Left ventricle myocardium inferior (tissue), 1 donor: ENCODE measurements at regions not wholly inside any gene's neighbourhood (a gene's known extent, or its start where the extent isn't known, plus 50 kb on each side); places are given as distances from the start of the nearest gene placed in this dataset.

Source experiments
- DNase-seq: peaks from one replicate; pipeline ENCODE4 v3.0.0-alpha.2; 2020
- H3K27ac ChIP-seq: fragments of 200-600 bp; replicated peaks from 2 replicates; pipeline ENCODE4 v1.8.0; 2021
- H3K27me3 ChIP-seq: fragments of 200-600 bp; 2 replicates; pipeline ENCODE4 v1.8.0; 2021; ENCODE audit warnings: low read depth
- H3K36me3 ChIP-seq: fragments of 200-600 bp; 2 replicates; pipeline ENCODE4 v1.8.0; 2021
- H3K4me1 ChIP-seq: fragments of 200-600 bp; 2 replicates; pipeline ENCODE4 v1.8.0; 2021
- H3K4me3 ChIP-seq: fragments of 200-600 bp; 2 replicates; pipeline ENCODE4 v1.8.0; 2021; ENCODE audit warnings: mild to moderate bottlenecking, moderate library complexity
- H3K9me3 ChIP-seq: fragments of 200-600 bp; replicated peaks from 2 replicates; pipeline ENCODE4 v1.8.0; 2021
- intact Hi-C: fragments of 100-400 bp; cut with micrococcal nuclease; formaldehyde crosslinking; loops from one replicate; pipeline ENCODE4 v1.11.0; 2022
- TF ChIP-seq, protein P1 (sequence below): fragments of 200-600 bp; IDR thresholded peaks from 2 replicates; pipeline ENCODE4 v1.8.0; 2021; ENCODE audit warnings: antibody characterized with exemption, mild to moderate bottlenecking, borderline replicate concordance
- donor health status: DM: no; HTN: yes; CAD: no; lungs with severe emphysema.

DNA sequence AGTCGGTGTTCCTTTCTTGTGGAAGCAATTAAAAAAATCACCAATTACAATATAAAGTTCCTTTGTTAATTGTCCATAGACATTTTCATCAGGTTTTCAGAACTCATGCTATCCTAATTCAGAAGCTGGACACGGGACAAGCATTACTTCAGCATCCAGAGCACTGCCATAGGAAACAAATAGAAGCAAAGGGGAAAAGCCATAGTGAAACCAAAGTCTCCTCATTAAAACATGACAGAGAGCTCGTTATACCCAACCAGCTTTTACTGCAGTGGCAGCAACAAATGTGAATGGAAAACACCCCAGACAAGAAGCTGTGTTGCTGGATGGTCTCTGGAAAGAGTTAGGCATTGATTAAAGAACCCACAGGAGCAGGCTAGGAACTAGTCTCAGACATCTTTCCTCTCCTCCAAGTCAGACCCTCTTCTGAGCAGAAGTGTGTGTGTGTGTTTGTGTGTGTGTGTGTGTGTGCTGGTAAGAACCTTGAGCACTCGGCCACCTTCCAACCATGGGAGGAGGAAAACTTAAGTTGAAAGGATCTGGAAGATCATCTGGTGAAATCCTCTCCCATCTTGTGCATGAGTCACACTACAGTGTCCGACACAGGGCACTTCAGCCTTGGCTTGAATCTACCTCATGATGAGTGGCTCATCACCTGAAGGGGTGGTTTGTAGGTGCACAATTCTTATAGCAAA is 162.6 kb upstream of the ADAMTS16 start:
- H3K27me3 ChIP-seq: no peaks in the 10 kb centered on the region
- no peak for DNase-seq
- H3K4me1 ChIP-seq: no peaks in the 10 kb centered on the region
- no peaks in the 10 kb centered on the region for H3K36me3 ChIP-seq
- no peak overlapping the region for H3K4me3 ChIP-seq
- no peaks in the 10 kb centered on the region for H3K9me3 ChIP-seq
- TF ChIP-seq, protein P1, sequence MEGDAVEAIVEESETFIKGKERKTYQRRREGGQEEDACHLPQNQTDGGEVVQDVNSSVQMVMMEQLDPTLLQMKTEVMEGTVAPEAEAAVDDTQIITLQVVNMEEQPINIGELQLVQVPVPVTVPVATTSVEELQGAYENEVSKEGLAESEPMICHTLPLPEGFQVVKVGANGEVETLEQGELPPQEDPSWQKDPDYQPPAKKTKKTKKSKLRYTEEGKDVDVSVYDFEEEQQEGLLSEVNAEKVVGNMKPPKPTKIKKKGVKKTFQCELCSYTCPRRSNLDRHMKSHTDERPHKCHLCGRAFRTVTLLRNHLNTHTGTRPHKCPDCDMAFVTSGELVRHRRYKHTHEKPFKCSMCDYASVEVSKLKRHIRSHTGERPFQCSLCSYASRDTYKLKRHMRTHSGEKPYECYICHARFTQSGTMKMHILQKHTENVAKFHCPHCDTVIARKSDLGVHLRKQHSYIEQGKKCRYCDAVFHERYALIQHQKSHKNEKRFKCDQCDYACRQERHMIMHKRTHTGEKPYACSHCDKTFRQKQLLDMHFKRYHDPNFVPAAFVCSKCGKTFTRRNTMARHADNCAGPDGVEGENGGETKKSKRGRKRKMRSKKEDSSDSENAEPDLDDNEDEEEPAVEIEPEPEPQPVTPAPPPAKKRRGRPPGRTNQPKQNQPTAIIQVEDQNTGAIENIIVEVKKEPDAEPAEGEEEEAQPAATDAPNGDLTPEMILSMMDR: no peak
- H3K27ac ChIP-seq: no peak overlapping the region
- intact Hi-C loops: no loop called here

DNA sequence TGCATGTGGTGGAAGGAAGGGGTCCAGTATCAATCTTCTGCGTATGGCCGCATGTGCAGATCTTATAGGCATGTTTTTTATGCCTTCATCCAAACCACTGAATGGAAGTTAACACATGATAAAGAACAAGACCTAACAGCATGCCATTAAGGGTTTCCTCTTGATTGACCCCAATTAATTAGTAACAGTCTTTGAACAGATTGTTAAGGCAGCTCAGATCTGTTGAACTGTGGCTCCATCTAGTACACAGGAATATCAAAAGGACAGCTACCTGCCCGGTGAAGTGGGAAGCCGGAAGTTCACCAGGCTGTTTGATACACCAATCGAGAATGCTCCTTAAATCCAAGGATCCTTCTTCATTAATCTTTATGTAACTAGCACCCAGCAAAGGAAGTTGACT is 159.9 kb upstream of the ADAMTS16 start:
- Histone ChIP-seq H3K27ac (no peak overlapping the region), H3K36me3 (no peaks in the 10 kb centered on the region), H3K4me1 (no peaks in the 10 kb centered on the region), H3K9me3 (no peaks in the 10 kb centered on the region), H3K27me3 (no peaks in the 10 kb centered on the region), H3K4me3 (no peak overlapping the region)
- DNase-seq: no peak
- TF ChIP-seq, protein P1: no peak
- intact Hi-C loops: no loop called here

DNA sequence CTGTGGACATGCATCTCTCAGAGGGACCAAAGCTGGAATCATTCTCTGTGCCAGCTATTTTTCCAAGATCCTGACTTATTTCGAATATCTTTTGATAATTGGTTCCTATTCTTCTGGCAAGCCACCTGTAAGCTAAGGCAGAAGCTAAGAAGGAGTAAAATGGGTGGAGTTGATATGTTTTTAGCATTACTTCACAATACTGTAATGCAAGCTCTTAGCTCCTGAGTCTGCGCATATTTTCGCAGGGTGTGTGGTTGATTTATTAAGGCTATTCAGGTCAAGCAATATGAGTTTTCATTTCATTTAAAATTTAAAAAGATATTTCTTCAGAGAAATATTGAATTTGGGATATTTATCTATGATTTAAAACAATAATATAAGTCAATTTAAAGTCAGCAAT is 158.5 kb upstream of the ADAMTS16 start:
- TF ChIP-seq, protein P1: no peak
- Histone ChIP-seq H3K36me3 (no peaks in the 10 kb centered on the region), H3K4me3 (no peak overlapping the region), H3K27ac (no peak overlapping the region), H3K27me3 (no peaks in the 10 kb centered on the region), H3K9me3 (no peaks in the 10 kb centered on the region), H3K4me1 (no peaks in the 10 kb centered on the region)
- intact Hi-C loops: no loop called here
- no peak for DNase-seq

DNA sequence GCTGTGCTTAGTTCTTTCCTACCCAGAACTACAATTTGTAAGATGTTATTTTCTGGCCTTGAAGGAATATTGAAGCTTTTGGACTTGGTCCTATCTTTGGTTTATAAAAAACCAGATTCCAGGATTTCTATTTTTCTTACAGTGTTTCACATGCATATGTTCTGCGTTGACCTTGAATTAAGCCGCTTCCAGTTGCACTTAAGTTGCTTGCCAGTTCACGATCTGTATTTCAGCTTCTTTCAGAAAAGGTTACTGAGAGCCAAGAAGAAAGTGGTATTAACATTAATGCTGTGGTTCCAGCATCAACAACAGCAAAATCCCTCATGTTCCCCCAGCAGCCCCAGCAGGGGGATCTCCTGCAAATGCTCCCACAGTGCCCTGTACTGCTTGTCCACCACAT is 156.4 kb upstream of the ADAMTS16 start:
- H3K27ac ChIP-seq: no peak overlapping the region
- H3K9me3 ChIP-seq: no peaks in the 10 kb centered on the region
- no peaks in the 10 kb centered on the region for H3K4me1 ChIP-seq
- intact Hi-C loops: no loop called here
- H3K36me3 ChIP-seq: no peaks in the 10 kb centered on the region
- TF ChIP-seq, protein P1: no peak
- H3K4me3 ChIP-seq: no peak overlapping the region
- no peak for DNase-seq
- H3K27me3 ChIP-seq: no peaks in the 10 kb centered on the region

DNA sequence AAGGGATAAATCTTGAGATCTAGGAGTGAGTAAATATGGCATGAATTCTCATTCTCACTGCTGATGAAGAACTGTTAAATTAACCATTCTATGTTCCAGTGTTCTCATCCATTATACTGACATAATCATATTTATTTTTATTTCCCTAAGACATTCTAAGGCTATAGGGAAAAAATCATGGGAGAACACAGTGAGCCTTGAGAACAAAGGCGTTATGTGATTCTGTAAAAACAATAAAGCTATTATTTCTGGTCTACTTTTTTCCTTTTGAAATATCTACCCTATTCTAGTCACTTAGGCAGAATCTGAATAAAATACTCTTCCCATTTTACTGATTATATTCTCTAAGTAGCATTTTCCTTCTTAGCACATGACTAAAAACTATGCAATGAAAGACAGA is 155.7 kb upstream of the ADAMTS16 start:
- TF ChIP-seq, protein P1: no peak
- no peak overlapping the region for H3K27ac ChIP-seq
- no peak for DNase-seq
- H3K36me3 ChIP-seq: no peaks in the 10 kb centered on the region
- no peaks in the 10 kb centered on the region for H3K9me3 ChIP-seq
- no peaks in the 10 kb centered on the region for H3K4me1 ChIP-seq
- no peaks in the 10 kb centered on the region for H3K27me3 ChIP-seq
- H3K4me3 ChIP-seq: no peak overlapping the region
- intact Hi-C loops: no loop called here
